RWPE2 (cell line): ENCODE measurements at regions not wholly inside any gene's neighbourhood (a gene's known extent, or its start where the extent isn't known, plus 50 kb on each side); places are given as distances from the start of the nearest gene placed in this dataset.

Experiments
- ATAC-seq: fragments of 200-7000 bp; cut with Tn5 transposase; 3 replicates; pipeline ENCODE4 v1.9.1; 2021; ENCODE audit warnings: low read depth
- DNase-seq: peaks from one replicate; pipeline ENCODE4 v3.0.0-alpha.2; 2020; ENCODE audit warnings: low spot score
- H3K27ac ChIP-seq: fragments of 450-650 bp; 2 replicates; pipeline ENCODE4 v1.5.1; 2017; ENCODE audit warnings: mild to moderate bottlenecking; ENCODE audit not compliant: poor library complexity, severe bottlenecking
- H3K27me3 ChIP-seq: fragments of 250-450 bp; sonication (Bioruptor Pico); 2 replicates; pipeline ENCODE4 v1.5.1; 2021; ENCODE audit warnings: mild to moderate bottlenecking, moderate library complexity; ENCODE audit not compliant: insufficient read depth, poor library complexity, severe bottlenecking
- H3K36me3 ChIP-seq: fragments of 250-450 bp; sonication (Bioruptor Pico); 2 replicates; pipeline ENCODE4 v1.5.1; 2020; ENCODE audit warnings: low read depth, mild to moderate bottlenecking, moderate library complexity
- H3K4me1 ChIP-seq: fragments of 250-450 bp; sonication (Bioruptor Pico); 2 replicates; pipeline ENCODE4 v1.5.1; 2021; ENCODE audit warnings: mild to moderate bottlenecking, moderate library complexity; ENCODE audit not compliant: insufficient read depth, poor library complexity, severe bottlenecking
- H3K4me3 ChIP-seq: fragments of 250-450 bp; sonication (Bioruptor Pico); 2 replicates; pipeline ENCODE4 v1.5.1; 2021; ENCODE audit warnings: mild to moderate bottlenecking, moderate library complexity; ENCODE audit not compliant: severe bottlenecking
- H3K9me3 ChIP-seq: fragments of 250-450 bp; sonication (Bioruptor Pico); 2 replicates; pipeline ENCODE4 v1.5.1; 2021; ENCODE audit warnings: mild to moderate bottlenecking, moderate library complexity; ENCODE audit not compliant: severe bottlenecking
- TF ChIP-seq, protein P1 (sequence below): fragments of 450-650 bp; IDR thresholded peaks from one replicate; pipeline ENCODE4 v1.5.1; 2017; ENCODE audit warnings: mild to moderate bottlenecking, moderate library complexity; ENCODE audit not compliant: poor library complexity, severe bottlenecking

DNA sequence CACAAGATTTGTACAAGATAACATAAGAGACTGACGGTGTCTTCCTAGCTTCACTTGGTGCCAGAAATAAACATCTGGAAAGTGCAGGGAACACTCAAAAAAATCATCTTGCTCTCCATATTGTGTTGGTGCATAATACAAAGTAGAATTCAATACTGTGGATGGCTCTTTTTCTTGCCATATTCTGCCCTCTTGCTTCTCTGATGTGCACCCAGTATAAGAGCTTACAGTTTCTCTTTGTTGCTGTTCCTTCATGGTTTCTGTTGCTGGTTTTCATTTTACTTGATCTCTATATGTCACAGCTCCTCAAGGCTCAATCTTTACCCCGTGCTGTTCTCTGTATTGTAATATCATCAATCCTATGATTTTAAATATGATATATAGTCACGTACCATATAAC is 528.5 kb upstream of the ZP4 start:
- TF ChIP-seq, protein P1, sequence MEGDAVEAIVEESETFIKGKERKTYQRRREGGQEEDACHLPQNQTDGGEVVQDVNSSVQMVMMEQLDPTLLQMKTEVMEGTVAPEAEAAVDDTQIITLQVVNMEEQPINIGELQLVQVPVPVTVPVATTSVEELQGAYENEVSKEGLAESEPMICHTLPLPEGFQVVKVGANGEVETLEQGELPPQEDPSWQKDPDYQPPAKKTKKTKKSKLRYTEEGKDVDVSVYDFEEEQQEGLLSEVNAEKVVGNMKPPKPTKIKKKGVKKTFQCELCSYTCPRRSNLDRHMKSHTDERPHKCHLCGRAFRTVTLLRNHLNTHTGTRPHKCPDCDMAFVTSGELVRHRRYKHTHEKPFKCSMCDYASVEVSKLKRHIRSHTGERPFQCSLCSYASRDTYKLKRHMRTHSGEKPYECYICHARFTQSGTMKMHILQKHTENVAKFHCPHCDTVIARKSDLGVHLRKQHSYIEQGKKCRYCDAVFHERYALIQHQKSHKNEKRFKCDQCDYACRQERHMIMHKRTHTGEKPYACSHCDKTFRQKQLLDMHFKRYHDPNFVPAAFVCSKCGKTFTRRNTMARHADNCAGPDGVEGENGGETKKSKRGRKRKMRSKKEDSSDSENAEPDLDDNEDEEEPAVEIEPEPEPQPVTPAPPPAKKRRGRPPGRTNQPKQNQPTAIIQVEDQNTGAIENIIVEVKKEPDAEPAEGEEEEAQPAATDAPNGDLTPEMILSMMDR, result no peak
- Histone ChIP-seq H3K36me3 (no peaks in the 10 kb centered on the region), H3K27ac (no peak overlapping the region), H3K9me3 (no peaks in the 10 kb centered on the region), H3K27me3 (no peaks in the 10 kb centered on the region), H3K4me1 (no peaks in the 10 kb centered on the region), H3K4me3 (no peak overlapping the region)
- no peak for DNase-seq
- no peak for ATAC-seq

DNA sequence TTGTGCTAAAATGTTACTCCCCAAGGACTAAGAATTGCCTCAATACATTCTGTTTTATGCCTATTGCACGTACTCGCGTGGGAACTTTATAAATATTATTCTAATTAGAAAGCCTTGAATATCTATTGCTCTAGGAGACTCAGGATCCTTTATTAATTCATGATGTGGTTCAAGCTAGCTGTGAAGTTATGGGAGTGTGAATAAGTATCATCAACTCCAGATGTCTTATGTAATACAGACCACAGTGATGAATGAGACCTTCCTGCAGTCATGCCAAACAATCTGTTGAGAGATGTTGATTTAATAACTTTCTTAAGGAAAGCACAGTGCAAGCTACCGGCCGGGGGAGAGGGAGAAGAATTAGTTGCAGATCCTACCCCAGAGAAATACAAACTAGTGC is 519.2 kb upstream of the ZP4 start:
- no peak for ATAC-seq

DNA sequence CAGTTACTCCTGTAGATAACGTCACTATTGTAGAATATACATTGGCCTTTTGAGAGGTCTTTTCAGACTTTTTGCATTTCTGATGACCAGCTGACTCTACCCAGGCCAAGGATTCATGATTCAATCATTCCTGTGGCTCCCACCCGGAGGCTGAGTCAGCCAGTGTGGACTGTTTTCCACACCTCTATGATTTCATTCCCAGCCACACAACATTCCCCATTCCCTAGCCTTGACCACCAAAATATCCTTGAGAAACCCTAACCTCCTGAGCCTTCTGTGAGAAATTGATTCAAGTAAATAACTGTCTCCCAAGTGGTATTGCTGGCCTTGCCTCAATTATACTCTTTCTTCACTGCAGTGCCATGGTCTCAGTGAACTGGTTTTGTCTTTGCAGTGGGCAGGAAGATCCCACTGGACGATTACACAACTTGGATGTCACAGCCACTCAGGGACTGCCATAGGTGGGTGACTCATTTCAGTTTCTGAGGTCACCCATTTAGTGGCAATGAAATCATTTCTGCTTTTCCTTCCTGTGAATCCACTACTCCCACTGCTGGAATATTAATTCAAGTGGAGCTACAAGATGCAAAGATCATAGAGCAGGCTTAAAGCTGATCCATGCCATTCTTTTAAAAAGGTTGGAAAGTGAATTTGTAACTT is 518.6 kb upstream of the ZP4 start:
- Histone ChIP-seq H3K27ac (no peak overlapping the region), H3K4me1 (no peaks in the 10 kb centered on the region), H3K27me3 (no peaks in the 10 kb centered on the region), H3K4me3 (no peak overlapping the region), H3K9me3 (no peaks in the 10 kb centered on the region), H3K36me3 (no peaks in the 10 kb centered on the region)
- peak; percentile 61 for ATAC-seq
- no peak for DNase-seq
- TF ChIP-seq, protein P1, result no peak

More for the DNA sequence above, 519.2 kb upstream of the ZP4 start:
- Histone ChIP-seq H3K9me3 (no peaks in the 10 kb centered on the region), H3K4me3 (no peak overlapping the region), H3K27ac (no peak overlapping the region), H3K36me3 (no peaks in the 10 kb centered on the region), H3K27me3 (no peaks in the 10 kb centered on the region), H3K4me1 (no peaks in the 10 kb centered on the region)
- DNase-seq, result no peak
- TF ChIP-seq, protein P1, result no peak

DNA sequence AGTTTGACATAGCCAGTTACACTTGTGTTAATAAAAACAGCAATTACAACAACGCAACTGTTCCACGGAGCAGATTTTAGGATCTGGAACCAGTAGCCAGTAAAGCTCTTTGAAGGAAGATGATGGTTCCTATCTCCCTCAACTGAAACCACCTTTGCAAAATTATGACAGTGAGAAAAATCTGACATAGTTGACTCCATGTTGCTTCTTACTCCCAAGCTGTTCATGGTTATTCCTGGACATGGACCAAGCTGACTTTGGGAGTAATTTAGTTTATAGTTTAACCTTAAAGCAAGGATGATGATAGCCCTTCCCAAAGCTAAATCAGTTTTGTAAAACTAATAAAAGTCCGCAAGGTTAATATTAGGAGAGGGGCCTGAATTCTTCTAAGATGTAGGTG is 518.0 kb upstream of the ZP4 start:
- no peak for ATAC-seq
- Histone ChIP-seq H3K27ac (no peak overlapping the region), H3K9me3 (no peaks in the 10 kb centered on the region), H3K27me3 (no peaks in the 10 kb centered on the region), H3K4me3 (no peak overlapping the region), H3K36me3 (no peaks in the 10 kb centered on the region), H3K4me1 (no peaks in the 10 kb centered on the region)
- no peak for DNase-seq
- TF ChIP-seq, protein P1, result no peak

DNA sequence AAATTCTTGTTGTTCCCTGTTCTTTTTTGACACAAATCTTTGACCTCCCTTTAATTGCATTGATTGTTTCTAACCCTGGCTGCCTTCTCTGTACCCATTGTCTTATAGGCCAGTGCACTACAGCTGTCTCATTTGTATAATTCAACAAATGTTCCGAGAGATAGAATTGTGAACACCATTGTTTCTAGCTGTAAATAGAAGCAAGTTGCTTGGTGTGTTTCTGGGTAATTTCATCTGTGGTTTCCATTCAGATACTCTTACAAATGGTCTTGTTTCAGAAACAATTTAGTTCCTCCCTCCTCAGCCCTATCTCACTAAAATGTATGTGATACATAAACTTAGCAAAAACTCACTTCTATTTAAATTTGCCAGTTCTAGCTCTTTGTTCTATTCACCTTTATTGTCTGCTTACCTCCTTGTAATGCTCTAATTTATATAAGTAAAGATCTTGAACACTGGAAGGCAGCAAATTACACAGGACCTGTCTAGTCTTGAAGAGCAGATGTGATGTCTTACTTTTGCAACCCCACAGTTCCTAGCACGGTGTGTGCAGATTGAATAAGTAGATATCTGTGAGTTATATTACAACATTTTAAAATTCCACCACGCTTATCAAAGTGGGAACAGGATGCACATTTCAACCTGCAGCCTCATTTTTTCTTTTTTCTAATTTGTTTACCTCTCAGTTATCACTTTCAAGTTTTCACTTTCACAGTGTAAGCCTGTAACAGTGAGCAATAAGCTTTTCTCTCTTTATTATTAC is 515.6 kb upstream of the ZP4 start:
- no peaks in the 10 kb centered on the region for H3K9me3 ChIP-seq
- ATAC-seq, result no peak
- no peak overlapping the region for H3K27ac ChIP-seq
- H3K4me1 ChIP-seq, result no peaks in the 10 kb centered on the region
- TF ChIP-seq, protein P1, result no peak
- no peak for DNase-seq
- no peaks in the 10 kb centered on the region for H3K36me3 ChIP-seq
- H3K4me3 ChIP-seq, result no peak overlapping the region
- H3K27me3 ChIP-seq, result no peaks in the 10 kb centered on the region
